Vagina (tissue), 2 donors: ENCODE measurements at regions not wholly inside any gene's neighbourhood (a gene's known extent, or its start where the extent isn't known, plus 50 kb on each side); places are given as distances from the start of the nearest gene placed in this dataset.
A peak's percentile ranks its signal among the peaks of the same experiment; 100 is the strongest.
"Not testable (repeated sequence)": the region's sequence is repeated elsewhere in the genome, so short reads cannot be mapped to it uniquely, and the experiment has no call there.

Experiments used
- DNase-seq, 2 donors: peaks; one replicate each; pipeline ENCODE4 v3.0.0-alpha.2; 2017; ENCODE audit errors: extremely low spot score in 2 of 2
- H3K27ac ChIP-seq: fragments of 200-600 bp; sonication (generic); one replicate; pipeline ENCODE4 v1.5.1; 2019
- H3K27me3 ChIP-seq: fragments of 200-600 bp; sonication (generic); one replicate; pipeline ENCODE4 v1.5.1; 2019
- H3K36me3 ChIP-seq, 2 donors: fragments of 200-600 bp; sonication (generic); one replicate each; pipeline ENCODE4 v1.5.1; 2017 to 2019
- H3K4me1 ChIP-seq: fragments of 200-600 bp; sonication (generic); one replicate; pipeline ENCODE4 v1.5.1; 2019
- H3K4me3 ChIP-seq, 2 donors: fragments of 200-600 bp; sonication (generic); 1 replicate in 1 of 2; 2 replicates in 1 of 2; pipeline ENCODE4 v1.5.1; 2016 to 2019
- H3K9me3 ChIP-seq: fragments of 200-600 bp; sonication (generic); one replicate; pipeline ENCODE4 v1.5.1; 2019
- POLR2A ChIP-seq, 2 donors: fragments of 450-650 bp; IDR thresholded peaks; one replicate each; pipeline ENCODE4 v1.6.1; 2017; ENCODE audit warnings: antibody characterized with exemption in 2 of 2, mild to moderate bottlenecking in 2 of 2, moderate library complexity in 2 of 2
- POLR2AphosphoS5 ChIP-seq, 2 donors: sonication (generic); formaldehyde crosslinking; IDR thresholded peaks; one replicate each; pipeline ENCODE4 v1.9.0; 2017; ENCODE audit warnings: antibody characterized with exemption in 2 of 2, mild to moderate bottlenecking in 2 of 2, low read depth in 1 of 2; ENCODE audit not compliant: insufficient read depth in 1 of 2
- intact Hi-C: fragments of 100-400 bp; cut with DNase I; formaldehyde crosslinking; loops from one replicate; pipeline ENCODE4 v1.15.1; 2023

DNA sequence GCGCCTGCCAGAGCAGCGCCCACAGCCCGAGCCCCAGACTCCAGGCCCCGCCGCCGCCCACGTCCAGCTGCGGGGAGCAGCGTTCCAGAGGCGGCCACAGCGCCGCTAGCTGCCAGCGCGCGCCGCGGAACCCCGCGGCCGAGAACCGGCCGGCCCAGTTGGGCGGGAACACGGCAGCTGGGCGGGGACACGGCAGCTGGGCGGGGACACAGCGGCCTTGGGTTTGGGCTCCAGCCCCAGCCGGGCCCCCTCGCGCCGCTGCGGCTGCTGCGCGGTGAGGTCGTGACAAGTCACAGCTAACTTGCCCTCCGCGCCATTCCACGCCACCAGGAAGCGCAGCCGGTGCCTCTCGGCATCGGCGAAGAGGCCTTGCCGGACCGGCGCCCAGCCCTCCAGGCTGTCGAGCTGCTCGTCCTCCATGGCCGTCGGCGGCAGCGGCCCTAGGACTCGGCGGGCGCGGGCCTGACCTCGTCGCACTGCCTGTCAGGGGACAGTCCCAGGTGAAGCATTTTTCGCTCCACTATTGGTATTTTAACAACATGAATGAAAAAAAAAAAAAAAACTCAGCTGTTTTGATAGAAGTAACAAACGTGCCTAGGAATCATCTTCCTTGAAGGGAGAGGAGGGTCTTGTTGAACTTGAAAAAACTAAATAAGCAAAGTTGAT, 56.6 kb upstream of the GOLGA8N start:
- H3K36me3 ChIP-seq, H3K9me3 ChIP-seq, H3K4me1 ChIP-seq, DNase-seq, intact Hi-C loops, H3K27me3 ChIP-seq: not testable (repeated sequence)
- H3K4me3 ChIP-seq: peak overlapping the region; percentile 43 to 51
- H3K27ac ChIP-seq: peak overlapping the region; percentile 80
- TF ChIP-seq POLR2A (IDR thresholded peaks at IDR 0.05) (peak in 1 of 2 donors; percentile 52), POLR2AphosphoS5 (IDR thresholded peaks at IDR 0.05; ENCODE audit: insufficient read depth in 1 of 2, low read depth in 1 of 2) (peak in 1 of 2 donors; percentile 38)

DNA sequence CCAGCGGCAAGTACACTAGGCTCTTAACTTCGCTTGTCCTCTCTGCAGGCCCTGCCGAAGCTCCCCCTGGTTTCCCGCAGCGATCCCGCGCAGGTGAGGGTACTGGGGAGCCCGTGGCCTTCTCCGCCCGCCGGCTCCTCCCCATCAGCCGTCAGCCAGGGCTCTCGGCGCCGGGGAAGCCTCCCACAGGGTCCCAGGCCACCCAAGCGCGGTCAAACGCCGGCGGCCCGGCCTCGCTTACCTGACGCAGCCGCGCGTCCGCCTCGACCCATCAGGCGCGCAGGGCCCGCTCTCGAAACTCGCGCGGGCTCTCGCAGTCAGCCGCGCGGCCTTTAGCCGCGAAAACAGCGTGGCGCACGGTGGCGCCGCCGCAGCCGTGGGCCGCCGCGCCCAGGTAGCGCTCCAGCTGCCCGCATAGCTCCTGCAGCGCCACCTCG, 57.2 kb upstream of the GOLGA8N start:
- H3K4me1 ChIP-seq, DNase-seq, intact Hi-C loops, H3K4me3 ChIP-seq, H3K36me3 ChIP-seq, H3K27me3 ChIP-seq, H3K27ac ChIP-seq, H3K9me3 ChIP-seq: not testable (repeated sequence)

DNA sequence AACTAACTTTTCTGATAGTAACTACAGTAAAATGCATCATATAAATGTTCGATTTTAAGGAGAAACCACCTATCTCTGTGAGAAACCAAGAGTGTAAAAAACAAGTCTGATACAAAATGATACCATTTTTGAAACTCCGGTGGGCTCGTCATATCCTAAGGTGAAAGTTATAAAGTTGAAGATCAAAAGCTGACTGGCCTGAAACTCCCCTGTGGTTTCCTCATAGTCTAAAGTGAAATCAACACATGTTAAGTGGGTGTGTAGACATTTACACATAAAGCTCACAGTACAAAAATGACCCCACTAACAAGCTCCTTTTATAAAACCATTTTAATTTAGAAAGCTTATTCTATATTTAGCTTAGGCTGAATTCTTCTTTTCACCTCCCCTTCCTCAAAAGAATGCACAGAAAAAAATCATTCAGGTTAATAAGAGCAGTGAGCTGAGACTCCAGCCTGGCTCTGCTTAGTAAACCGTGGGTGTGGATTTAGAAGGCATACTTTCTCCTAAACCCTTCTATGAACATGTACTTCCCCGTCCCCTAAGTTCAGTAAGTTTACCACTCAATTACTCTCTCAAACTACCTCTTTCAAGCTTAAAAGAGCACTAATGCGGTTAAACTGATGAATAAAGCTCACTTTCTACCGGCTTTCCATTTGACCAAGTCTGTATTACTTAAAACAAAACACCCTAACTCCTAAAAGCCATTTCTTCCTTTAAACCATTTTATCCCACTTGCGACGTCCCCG, 57.9 kb upstream of the GOLGA8N start:
- H3K27me3 ChIP-seq, H3K9me3 ChIP-seq, H3K4me3 ChIP-seq, H3K4me1 ChIP-seq, H3K27ac ChIP-seq, H3K36me3 ChIP-seq, DNase-seq, intact Hi-C loops: not testable (repeated sequence)

DNA sequence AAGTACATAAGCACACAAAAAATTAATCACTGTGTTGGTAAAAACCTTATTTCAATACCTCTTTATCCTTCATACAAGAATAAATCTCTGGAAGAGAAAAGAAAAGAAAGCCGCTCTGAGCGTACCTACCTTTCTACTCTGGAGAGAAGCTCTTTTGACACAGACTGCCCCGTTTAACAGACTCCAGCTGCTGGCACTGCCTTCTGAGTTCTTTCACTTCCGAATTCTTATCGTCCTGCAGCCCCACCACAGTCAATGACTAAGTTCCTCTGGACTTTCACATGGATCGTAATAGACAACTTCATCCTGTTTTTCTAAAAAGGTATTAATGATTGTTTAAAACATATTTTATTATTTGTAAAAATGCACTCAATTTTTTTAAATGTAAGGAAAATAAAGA, 67.5 kb upstream of the GOLGA8O start:
- DNase-seq, H3K27ac ChIP-seq, intact Hi-C loops, H3K36me3 ChIP-seq, H3K4me1 ChIP-seq, H3K27me3 ChIP-seq, H3K4me3 ChIP-seq, H3K9me3 ChIP-seq: not testable (repeated sequence)

DNA sequence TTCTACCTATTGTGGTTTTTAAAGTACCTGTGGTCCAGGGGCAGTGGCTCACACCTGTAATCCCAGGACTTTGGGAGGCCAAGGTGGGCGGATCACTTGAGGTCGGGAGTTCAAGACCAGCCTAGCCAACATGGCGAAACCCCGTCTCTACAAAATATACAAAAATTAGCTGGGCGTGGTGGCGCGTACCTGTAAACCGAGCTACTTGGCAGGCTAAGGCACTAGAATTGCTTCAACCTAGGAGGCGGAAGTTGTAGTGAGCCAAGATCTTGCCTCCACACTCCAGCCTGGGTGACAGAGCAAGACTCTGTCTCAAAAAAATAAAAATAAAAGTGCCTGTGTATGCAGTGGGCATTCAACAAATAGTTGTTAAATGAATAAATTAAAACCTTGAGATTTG, 67.0 kb upstream of the GOLGA8O start:
- H3K4me3 ChIP-seq, H3K27ac ChIP-seq, DNase-seq, H3K27me3 ChIP-seq, H3K4me1 ChIP-seq, H3K36me3 ChIP-seq, H3K9me3 ChIP-seq, intact Hi-C loops: not testable (repeated sequence)

DNA sequence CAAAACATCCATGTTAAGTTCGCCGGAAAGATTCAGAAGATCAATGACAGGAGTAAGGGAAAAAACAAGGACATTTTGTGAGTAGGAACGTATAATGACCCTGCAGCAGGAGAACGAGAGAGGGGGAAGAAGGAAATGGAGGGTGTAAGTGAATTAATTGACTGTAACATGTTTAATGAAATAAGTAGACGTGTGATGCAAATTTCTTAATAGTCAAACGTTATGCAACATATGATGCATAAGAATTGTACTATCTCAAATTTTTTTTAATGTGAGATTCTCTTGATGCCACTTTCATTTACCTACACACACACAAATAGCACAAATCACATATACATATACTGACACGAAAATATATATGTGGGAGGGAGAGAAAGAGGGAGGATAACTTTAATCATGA, 63.5 kb upstream of the GOLGA8O start:
- DNase-seq, H3K4me1 ChIP-seq, H3K9me3 ChIP-seq, H3K27me3 ChIP-seq, H3K4me3 ChIP-seq, H3K36me3 ChIP-seq, intact Hi-C loops, H3K27ac ChIP-seq: not testable (repeated sequence)

DNA sequence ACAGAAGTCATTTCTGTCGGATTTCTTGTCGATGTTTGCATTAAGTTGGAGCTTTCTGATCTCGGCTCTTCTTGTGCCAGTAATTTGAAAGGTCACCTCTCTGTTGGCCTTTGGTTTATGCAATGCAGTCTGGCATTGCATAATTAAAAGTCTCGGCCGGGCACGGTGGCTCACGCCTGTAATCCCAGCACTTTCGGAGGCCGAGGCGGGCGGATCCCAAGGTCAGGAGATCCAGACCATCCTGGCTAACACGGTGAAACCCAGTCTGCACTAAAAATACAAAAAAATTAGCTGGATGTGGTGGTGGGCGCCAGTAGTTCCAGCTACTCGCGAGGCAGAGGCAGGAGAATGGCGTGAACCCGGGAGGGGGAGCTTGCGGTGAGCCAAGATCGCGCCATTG, 62.6 kb upstream of the GOLGA8O start:
- intact Hi-C loops, H3K27ac ChIP-seq, H3K36me3 ChIP-seq, H3K4me1 ChIP-seq, H3K27me3 ChIP-seq, DNase-seq, H3K9me3 ChIP-seq, H3K4me3 ChIP-seq: not testable (repeated sequence)

DNA sequence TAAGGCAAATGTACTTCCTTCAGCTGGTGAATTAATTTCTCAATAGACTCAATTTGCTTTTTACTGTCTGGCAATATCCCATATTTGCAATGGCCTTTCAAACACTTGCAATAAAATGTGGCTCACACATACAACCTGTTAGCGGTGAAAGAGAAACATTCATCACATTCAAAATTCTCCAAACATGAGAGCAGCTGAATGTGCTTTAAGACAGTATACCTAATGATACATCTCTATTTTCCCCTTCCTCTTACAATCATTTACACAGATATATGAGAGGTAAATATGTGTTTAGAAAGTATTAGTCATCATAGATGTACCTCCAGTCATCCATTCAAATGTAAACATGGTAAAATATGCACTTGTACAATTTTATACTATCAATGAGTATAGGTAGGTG, 61.5 kb upstream of the GOLGA8O start:
- H3K4me3 ChIP-seq, intact Hi-C loops, H3K27ac ChIP-seq, H3K27me3 ChIP-seq, H3K36me3 ChIP-seq, H3K9me3 ChIP-seq, DNase-seq, H3K4me1 ChIP-seq: not testable (repeated sequence)

DNA sequence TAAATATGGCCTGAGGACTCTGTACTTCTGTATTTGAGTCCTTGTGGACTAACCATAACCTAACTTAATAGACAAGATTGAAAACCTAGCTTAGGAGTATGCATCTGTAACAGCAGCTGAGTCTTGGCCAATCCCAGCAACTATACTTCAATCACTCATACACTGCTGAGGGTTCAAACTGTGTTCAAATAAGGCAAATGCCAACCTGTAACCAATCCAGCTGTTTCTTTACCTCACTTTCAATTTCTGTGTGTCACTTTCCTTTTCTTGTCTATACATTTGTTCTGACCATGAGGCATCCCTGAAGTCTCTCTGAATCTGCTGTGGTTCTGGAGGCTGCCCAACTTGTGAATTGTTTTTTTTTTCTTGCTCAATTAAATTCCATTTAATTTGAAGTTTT, 57.9 kb upstream of the GOLGA8O start:
- H3K4me1 ChIP-seq, H3K27ac ChIP-seq, H3K36me3 ChIP-seq, H3K9me3 ChIP-seq, intact Hi-C loops, H3K27me3 ChIP-seq, DNase-seq, H3K4me3 ChIP-seq: not testable (repeated sequence)

DNA sequence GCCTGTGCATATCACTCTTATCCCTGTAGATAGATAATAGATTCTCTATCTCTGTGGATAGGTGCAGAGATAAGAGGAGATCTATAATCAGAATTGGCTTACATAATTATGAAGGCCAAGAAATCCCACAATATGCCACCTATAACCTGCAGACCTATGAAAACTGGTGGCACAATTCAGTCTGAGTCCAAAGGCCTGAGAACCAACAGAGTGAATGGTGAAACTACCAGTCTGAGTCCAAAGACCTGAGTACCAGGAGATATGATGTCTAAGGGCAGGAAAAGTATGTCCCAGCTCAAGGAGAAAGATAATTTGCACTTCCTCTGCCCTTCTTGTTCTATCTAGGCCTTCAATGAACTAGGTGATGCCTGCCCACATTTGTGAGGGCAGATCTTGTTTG, 54.6 kb upstream of the GOLGA8O start:
- H3K36me3 ChIP-seq, H3K4me3 ChIP-seq, H3K9me3 ChIP-seq, H3K27ac ChIP-seq, H3K27me3 ChIP-seq, H3K4me1 ChIP-seq, DNase-seq, intact Hi-C loops: not testable (repeated sequence)

DNA sequence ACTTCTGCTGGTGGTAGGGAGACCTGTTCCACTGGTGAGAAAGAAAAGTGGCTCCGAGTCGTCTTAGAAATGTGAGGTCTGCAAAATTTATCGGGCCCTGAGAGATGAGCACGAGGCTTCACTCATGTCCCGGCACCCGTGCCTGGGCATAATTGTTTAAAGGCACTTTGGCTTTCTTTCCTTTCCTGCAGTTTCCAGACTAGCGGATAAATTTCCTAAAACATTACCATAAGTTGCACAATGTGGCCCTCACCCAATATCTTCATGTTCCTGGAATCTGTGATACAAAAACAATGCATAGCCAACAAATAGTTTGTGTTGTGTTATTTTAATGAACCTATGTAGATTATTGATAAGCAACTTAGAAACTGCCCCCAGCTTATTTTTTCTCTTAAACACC, 52.6 kb upstream of the GOLGA8O start:
- H3K4me3 ChIP-seq, H3K27ac ChIP-seq, H3K9me3 ChIP-seq, H3K36me3 ChIP-seq, H3K4me1 ChIP-seq, H3K27me3 ChIP-seq, intact Hi-C loops, DNase-seq: not testable (repeated sequence)

DNA sequence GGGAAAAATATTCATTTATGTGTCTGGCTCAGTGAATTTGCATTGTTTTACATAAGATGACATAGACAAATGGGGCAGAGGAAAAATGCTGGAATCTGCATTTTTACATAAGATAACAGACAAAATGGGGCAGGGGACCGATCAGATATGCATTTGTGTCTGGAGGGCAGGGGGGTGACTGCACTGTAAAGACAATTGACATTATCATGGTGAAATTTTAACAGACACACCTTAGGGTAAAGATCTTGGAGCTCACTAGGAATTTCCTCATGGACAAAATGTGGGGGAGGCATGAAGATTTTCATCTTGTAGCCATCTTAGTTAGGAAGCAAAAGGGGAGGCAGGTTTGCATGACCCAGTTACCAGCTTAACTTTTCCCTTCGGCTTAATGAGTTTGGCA, 51.4 kb upstream of the GOLGA8O start:
- H3K27ac ChIP-seq, H3K9me3 ChIP-seq, H3K4me1 ChIP-seq, intact Hi-C loops, H3K4me3 ChIP-seq, DNase-seq, H3K27me3 ChIP-seq, H3K36me3 ChIP-seq: not testable (repeated sequence)

DNA sequence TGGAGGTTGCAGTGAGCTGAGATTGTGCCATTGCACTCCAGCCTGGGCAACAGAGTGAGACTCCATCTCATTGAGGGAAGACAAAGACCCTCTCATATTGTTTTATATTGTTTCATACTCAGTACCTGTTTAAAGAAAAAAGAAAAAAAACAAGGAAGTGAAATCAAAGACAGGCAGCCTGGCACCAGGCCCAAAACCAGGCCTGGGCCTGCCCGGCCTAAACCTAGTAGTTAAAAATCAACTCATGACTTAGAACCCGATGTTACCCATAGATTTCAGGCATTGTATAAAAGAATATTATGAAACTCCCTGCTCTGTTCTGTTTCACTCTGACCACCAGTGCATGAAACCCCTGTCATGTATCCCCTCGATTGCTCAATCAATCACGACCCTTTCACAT, 50.2 kb upstream of the GOLGA8O start:
- DNase-seq, H3K9me3 ChIP-seq, H3K36me3 ChIP-seq, intact Hi-C loops, H3K27ac ChIP-seq, H3K4me3 ChIP-seq, H3K27me3 ChIP-seq, H3K4me1 ChIP-seq: not testable (repeated sequence)
